Heart left ventricle (tissue), 16 donors: ENCODE measurements at regions not wholly inside any gene's neighbourhood (a gene's known extent, or its start where the extent isn't known, plus 50 kb on each side); places are given as distances from the start of the nearest gene placed in this dataset.

ENCODE experiments used
- ATAC-seq, 4 donors: fragments of 200-7000 bp; cut with Tn5 transposase; one replicate each; pipeline ENCODE4 v1.9.1; 2020 to 2022; ENCODE audit warnings: moderate library complexity in 4 of 4, mild to moderate bottlenecking in 3 of 4, moderate number of reproducible peaks in 1 of 4
- DNase-seq, 5 donors: peaks; one replicate each; pipeline ENCODE4 v3.0.0-alpha.2; 2020
- H3K27ac ChIP-seq, 12 donors: fragments of 200-600 bp; sonication (generic) in 4 of 12; one replicate each; pipeline versions ENCODE4 v1.5.0 to v1.8.0; 2016 to 2022; ENCODE audit warnings: mild to moderate bottlenecking in 2 of 12
- H3K27me3 ChIP-seq, 9 donors: fragments of 200-600 bp; sonication (generic) in 2 of 9; one replicate each; pipeline versions ENCODE4 v1.5.1 to v1.8.0; 2016 to 2022; ENCODE audit warnings: mild to moderate bottlenecking in 3 of 9
- H3K36me3 ChIP-seq, 9 donors: fragments of 200-600 bp; sonication (generic) in 2 of 9; one replicate each; pipeline versions ENCODE4 v1.5.0 to v1.8.0; 2018 to 2022; ENCODE audit warnings: mild to moderate bottlenecking in 2 of 9
- H3K4me1 ChIP-seq, 12 donors: fragments of 200-600 bp; sonication (generic) in 4 of 12; one replicate each; pipeline versions ENCODE4 v1.5.0 to v1.8.0; 2016 to 2022; ENCODE audit warnings: mild to moderate bottlenecking in 3 of 12
- H3K4me3 ChIP-seq, 12 donors: fragments of 200-600 bp; sonication (generic) in 4 of 12; one replicate each; pipeline versions ENCODE4 v1.5.0 to v1.8.0; 2017 to 2022; ENCODE audit warnings: mild to moderate bottlenecking in 9 of 12, moderate library complexity in 4 of 12
- H3K9me3 ChIP-seq, 12 donors: fragments of 200-600 bp; sonication (generic) in 4 of 12; one replicate each; pipeline versions ENCODE4 v1.5.0 to v1.8.0; 2016 to 2022; ENCODE audit warnings: mild to moderate bottlenecking in 1 of 12
- CTCF ChIP-seq, 12 donors: fragments of 200-600 bp; sonication (generic) in 4 of 12; IDR thresholded peaks; one replicate each; pipeline versions ENCODE4 v1.5.0 to v1.8.0; 2018 to 2022; ENCODE audit warnings: antibody characterized with exemption in 12 of 12, mild to moderate bottlenecking in 5 of 12
- POLR2A ChIP-seq, 2 donors: fragments of 450-650 bp; IDR thresholded peaks; one replicate each; pipeline ENCODE4 v1.6.1; 2017; ENCODE audit warnings: antibody characterized with exemption in 2 of 2, mild to moderate bottlenecking in 2 of 2, moderate library complexity in 2 of 2
- WGBS, 4 donors: extraction: QIAGEN DNeasy Blood & Tissue Kit in 2 of 4; methylation state at CpG; one replicate each; pipeline versions ENCODE4 v1.1.5 to v1.1.7; 2013 to 2018; 5-methylcytosine and 5-hydroxymethylcytosine counted together
- intact Hi-C, 10 donors: fragments of 100-400 bp; cut with DNase I; formaldehyde crosslinking; loops; one replicate each; pipeline versions ENCODE4 v1.11.1 to v1.14.2; 2022
- donor health status: ischemic (EF 13 %, LVEDD 7.1; RV severe dilation, severe dysfunction).
- donor health status: healthy with polysubstance abuse.
- donor health status: DM: no; HTN: yes; CAD: no.
- donor health status: DM: no; HTN: no; CAD: no.
- donor health status: ischemic (EF 25% LVEDD 6.9; RV normal size, moderate dysfunction).
- donor health status: ischemic (EF 25% LVEDD 5.7; RV mildly dilated, moderate dysfunction).
- donor health status: healthy.
- donor health status: DM: yes; HTN: yes; CAD: no.
- donor health status: ischemic (EF 35%, LVEDD 5.7; RV mildly dilated, moderate dysfunction).
- donor health status: nonischemic (EF 11% LVEDD 7.7; RV severe dilation, severe dysfunction).
- donor health status: DM: yes; HTN: yes; CAD: no.
- donor health status: PGD.
- donor health status: ischemic (EF 29% LVEDD 5.4; RV normal size, mild dysfunction).
- donor health status: nonischemic (EF 23%, LVEDD 6.1; RV moderate dilation, normal function).

GRCh38 chr11:70766901-70767300, 368.6 kb downstream of the CTTN start:
- no peak for TF ChIP-seq CTCF (IDR thresholded peaks at IDR 0.05)
- TF ChIP-seq POLR2A (IDR thresholded peaks at IDR 0.05), result no peak
- no peak overlapping the region for H3K4me3 ChIP-seq

GRCh38 chr11:70768346-70769095, 370.2 kb downstream of the CTTN start:
- ATAC-seq (no peak), DNase-seq (no peak)
- Histone ChIP-seq H3K4me3 (no peak overlapping the region), H3K9me3 (peaks cover 0 to 4% (median 0%) of the 10 kb centered on the region in 12 donors), H3K27me3 (peaks cover 0 to 3% (median 0%) of the 10 kb centered on the region in 9 donors), H3K27ac (no peak overlapping the region), H3K36me3 (no peaks in the 10 kb centered on the region), H3K4me1 (no peaks in the 10 kb centered on the region)
- intact Hi-C loops, result no loop called here
- 82 to 88% (median 86%) methylated on average over 7 to 10 of the region's 10 CpGs for WGBS, 4 donors
- TF ChIP-seq POLR2A (IDR thresholded peaks at IDR 0.05) (no peak), CTCF (IDR thresholded peaks at IDR 0.05) (no peak)

More at GRCh38 chr11:70766901-70767300, 368.6 kb downstream of the CTTN start:
- H3K4me1 ChIP-seq, result no peaks in the 10 kb centered on the region
- peaks cover 0 to 4% (median 0%) of the 10 kb centered on the region in 12 donors for H3K9me3 ChIP-seq
- H3K36me3 ChIP-seq, result no peaks in the 10 kb centered on the region
- ATAC-seq, result no peak
- H3K27me3 ChIP-seq, result peaks cover 0 to 3% (median 0%) of the 10 kb centered on the region in 9 donors
- H3K27ac ChIP-seq, result no peak overlapping the region
- intact Hi-C loops, result no loop called here
- WGBS, 4 donors, result 87 to 95% (median 93%) methylated on average over 8 of the region's 8 CpGs
- no peak for DNase-seq

GRCh38 chr11:70769106-70769505, 370.8 kb downstream of the CTTN start:
- WGBS, 4 donors, result 76 to 82% (median 79%) methylated on average over 13 to 14 of the region's 14 CpGs
- DNase-seq, result no peak
- Histone ChIP-seq H3K27me3 (peaks cover 0 to 3% (median 0%) of the 10 kb centered on the region in 9 donors), H3K4me3 (no peak overlapping the region), H3K36me3 (no peaks in the 10 kb centered on the region), H3K27ac (no peak overlapping the region), H3K4me1 (no peaks in the 10 kb centered on the region), H3K9me3 (peaks cover 0 to 6% (median 0%) of the 10 kb centered on the region in 12 donors)
- no peak for ATAC-seq
- intact Hi-C loops, result no loop called here
- no peak for TF ChIP-seq CTCF (IDR thresholded peaks at IDR 0.05)
- no peak for TF ChIP-seq POLR2A (IDR thresholded peaks at IDR 0.05)

- H3K4me3 ChIP-seq, result no peak overlapping the region
- peaks cover 0 to 10% (median 0%) of the 10 kb centered on the region in 12 donors for H3K9me3 ChIP-seq
- WGBS, 4 donors, result 82 to 85% (median 83%) methylated on average over 7 to 8 of the region's 8 CpGs
- peak in 1 of 4 donors; percentile 16 for ATAC-seq
- H3K4me1 ChIP-seq, result no peaks in the 10 kb centered on the region
- H3K27ac ChIP-seq, result no peak overlapping the region
- H3K27me3 ChIP-seq, result peaks cover 0 to 3% (median 0%) of the 10 kb centered on the region in 9 donors
- no peak for DNase-seq
- intact Hi-C loops, result no loop called here
- H3K36me3 ChIP-seq, result no peaks in the 10 kb centered on the region
- TF ChIP-seq POLR2A (IDR thresholded peaks at IDR 0.05) (no peak), CTCF (IDR thresholded peaks at IDR 0.05) (no peak)
Measured at GRCh38 chr11:70769521-70769920, 371.2 kb downstream of the CTTN start.
